ENCODE measurements at regions not wholly inside any gene's neighbourhood (a gene's known extent, or its start where the extent isn't known, plus 50 kb on each side); places are given as distances from the start of the nearest gene placed in this dataset.

GRCh38 chr6:67361264-67361663 lies 1273.8 kb upstream of the ADGRB3 start:
- Histone ChIP-seq H3K36me3 (ENCODE audit: control insufficient read depth, insufficient read depth, low read length) (no peaks in the 10 kb centered on the region), H3K27me3 (ENCODE audit: control insufficient read depth, insufficient read depth, low read length) (no peaks in the 10 kb centered on the region), H3K4me3 (ENCODE audit: low read depth, low read length) (no peak overlapping the region)
- DNase-seq (ENCODE audit: low read depth) (no peak), FAIRE-seq (no peak)
- TF ChIP-seq CTCF (IDR thresholded peaks at IDR 0.05; ENCODE audit: insufficient read depth, low read length, severe bottlenecking), result no peak

GRCh38 chr6:67358241-67358640 lies 1276.8 kb upstream of the ADGRB3 start:
- H3K36me3 ChIP-seq (ENCODE audit: control insufficient read depth, insufficient read depth, low read length), result no peaks in the 10 kb centered on the region
- TF ChIP-seq CTCF (IDR thresholded peaks at IDR 0.05; ENCODE audit: insufficient read depth, low read length, severe bottlenecking), result no peak
- no peak overlapping the region for H3K4me3 ChIP-seq (ENCODE audit: low read depth, low read length)
- peak; percentile 18 for FAIRE-seq
- no peaks in the 10 kb centered on the region for H3K27me3 ChIP-seq (ENCODE audit: control insufficient read depth, insufficient read depth, low read length)
- DNase-seq (ENCODE audit: low read depth), result no peak

- DNase-seq (ENCODE audit: low read depth), result no peak
- TF ChIP-seq CTCF (IDR thresholded peaks at IDR 0.05; ENCODE audit: insufficient read depth, low read length, severe bottlenecking), result no peak
- no peak for FAIRE-seq
Measured at GRCh38 chr6:67353861-67354260, 1281.2 kb upstream of the ADGRB3 start.

GRCh38 chr6:67352717-67353116 lies 1282.4 kb upstream of the ADGRB3 start:
- FAIRE-seq, result no peak
- H3K4me3 ChIP-seq (ENCODE audit: low read depth, low read length), result no peak overlapping the region
- H3K36me3 ChIP-seq (ENCODE audit: control insufficient read depth, insufficient read depth, low read length), result no peaks in the 10 kb centered on the region
- H3K27me3 ChIP-seq (ENCODE audit: control insufficient read depth, insufficient read depth, low read length), result no peaks in the 10 kb centered on the region
- TF ChIP-seq CTCF (IDR thresholded peaks at IDR 0.05; ENCODE audit: insufficient read depth, low read length, severe bottlenecking), result no peak
- no peak for DNase-seq (ENCODE audit: low read depth)

More at GRCh38 chr6:67353861-67354260, 1281.2 kb upstream of the ADGRB3 start:
- Histone ChIP-seq H3K36me3 (ENCODE audit: control insufficient read depth, insufficient read depth, low read length) (no peaks in the 10 kb centered on the region), H3K4me3 (ENCODE audit: low read depth, low read length) (no peak overlapping the region), H3K27me3 (ENCODE audit: control insufficient read depth, insufficient read depth, low read length) (no peaks in the 10 kb centered on the region)

GRCh38 chr6:67350729-67351128 lies 1284.4 kb upstream of the ADGRB3 start:
- TF ChIP-seq CTCF (IDR thresholded peaks at IDR 0.05; ENCODE audit: insufficient read depth, low read length, severe bottlenecking), result no peak
- no peaks in the 10 kb centered on the region for H3K36me3 ChIP-seq (ENCODE audit: control insufficient read depth, insufficient read depth, low read length)
- no peaks in the 10 kb centered on the region for H3K27me3 ChIP-seq (ENCODE audit: control insufficient read depth, insufficient read depth, low read length)
- no peak for DNase-seq (ENCODE audit: low read depth)
- FAIRE-seq, result no peak
- H3K4me3 ChIP-seq (ENCODE audit: low read depth, low read length), result no peak overlapping the region

- FAIRE-seq (peak; percentile 99), DNase-seq (ENCODE audit: low read depth) (peak; percentile 96)
- Histone ChIP-seq H3K27me3 (ENCODE audit: control insufficient read depth, insufficient read depth, low read length) (no peaks in the 10 kb centered on the region), H3K36me3 (ENCODE audit: control insufficient read depth, insufficient read depth, low read length) (no peaks in the 10 kb centered on the region), H3K4me3 (ENCODE audit: low read depth, low read length) (no peak overlapping the region)
- no peak for TF ChIP-seq CTCF (IDR thresholded peaks at IDR 0.05; ENCODE audit: insufficient read depth, low read length, severe bottlenecking)
Measured at GRCh38 chr6:67345946-67346345, 1289.1 kb upstream of the ADGRB3 start.

All from bronchial epithelial cell (primary cell).